HCT116 (cell line): ENCODE measurements at regions not wholly inside any gene's neighbourhood (a gene's known extent, or its start where the extent isn't known, plus 50 kb on each side); places are given as distances from the start of the nearest gene placed in this dataset.
"Not testable (repeated sequence)": the region's sequence is repeated elsewhere in the genome, so short reads cannot be mapped to it uniquely, and the experiment has no call there.

Source experiments
- ATAC-seq: fragments of 200-7000 bp; cut with Tn5 transposase; 2 replicates; pipeline ENCODE4 v1.9.1; 2020; ENCODE audit warnings: mild to moderate bottlenecking, moderate library complexity
- BruUV-seq: library from RNA; stranded (reverse); fragments of 400-500 nt; replicated peaks from 2 replicates; lab custom pipeline; 2021; lab: Mats Ljungman, UMichigan
- CTCF ChIA-PET: fragments of 300-600 bp; sonication (Branson Sonifier 250); formaldehyde crosslinking; loops from one replicate; lab custom pipeline; 2021; ENCODE audit warnings: antibody characterized with exemption; lab: Charles Lee
- POLR2A ChIA-PET: fragments of 300-600, 350-600 bp; sonication (Branson Sonifier 250); formaldehyde crosslinking; loops from one replicate; lab custom pipeline; 2021; ENCODE audit warnings: antibody characterized with exemption; lab: Charles Lee
- RAD21 ChIA-PET, 2 experiments: fragments of 300-600 bp; sonication (Branson Sonifier 250); formaldehyde crosslinking; loops; one replicate each; lab custom pipeline; 2023; ENCODE audit warnings: low total read pairs in 2 of 2; ENCODE audit not compliant: uncharacterized antibody in 2 of 2, unreplicated experiment in 2 of 2, low non-redundant PET in 1 of 2; lab: Charles Lee
- DNase-seq: peaks from one replicate; pipeline ENCODE4 v3.0.0-alpha.2; 2010; ENCODE audit warnings: low read depth, low spot score
- H2AFZ ChIP-seq: fragments of 200-600 bp; shearing (Covaris generic), sonication (generic); 2 replicates; pipeline ENCODE4 v1.6.1; 2017; ENCODE audit warnings: low read depth, mixed run types, mixed read lengths, antibody characterized with exemption, low read length; ENCODE audit not compliant: poor library complexity, severe bottlenecking
- H3K27ac ChIP-seq: 2 replicates; pipeline ENCODE4 v1.5.1; 2012; ENCODE audit warnings: low read depth, low read length
- H3K27me3 ChIP-seq: fragments of 200-600 bp; sonication (generic); 2 replicates; pipeline ENCODE4 v1.6.1; 2016; ENCODE audit warnings: mixed run types, low read length, mixed read lengths; ENCODE audit not compliant: insufficient read depth
- H3K36me3 ChIP-seq, 2 experiments: fragments of 200-500 bp in 1 of 2; fragments of 200-600 bp in 1 of 2; sonication (Bioruptor generic) in 1 of 2; sonication (generic) in 1 of 2; 2 replicates each; pipeline versions ENCODE4 v1.5.1 to v1.6.1; 2014 to 2016; ENCODE audit warnings: low read length in 2 of 2, inconsistent platforms in 1 of 2, mixed read lengths in 1 of 2, mixed run types in 1 of 2; ENCODE audit not compliant: insufficient read depth in 2 of 2, control insufficient read depth in 1 of 2
- H3K4me1 ChIP-seq, 2 experiments: fragments of 200-600 bp in 1 of 2; sonication (generic) in 1 of 2; 2 replicates each; pipeline versions ENCODE4 v1.5.1 to v1.6.1; 2012 to 2017; ENCODE audit warnings: low read length in 2 of 2, inconsistent platforms in 1 of 2, mild to moderate bottlenecking in 1 of 2, mixed read lengths in 1 of 2, mixed run types in 1 of 2, moderate library complexity in 1 of 2; ENCODE audit not compliant: insufficient read depth in 2 of 2, control insufficient read depth in 1 of 2
- H3K4me2 ChIP-seq: fragments of 200-600 bp; sonication (generic); 2 replicates; pipeline ENCODE4 v1.6.1; 2017; ENCODE audit warnings: mixed run types, low read length, mixed read lengths
- H3K4me3 ChIP-seq, 2 experiments: fragments of 200-600 bp in 1 of 2; sonication (generic) in 1 of 2; replicated peaks in 1 of 2; 2 replicates each; pipeline ENCODE4 v1.5.1; 2011 to 2016; ENCODE audit warnings: low read length in 2 of 2, control low read depth in 1 of 2, low read depth in 1 of 2, mild to moderate bottlenecking in 1 of 2, mixed read lengths in 1 of 2, mixed run types in 1 of 2
- H3K79me2 ChIP-seq: fragments of 200-600 bp; sonication (generic); 2 replicates; pipeline ENCODE4 v1.6.1; 2017; ENCODE audit warnings: mild to moderate bottlenecking, mixed run types, low read length, moderate library complexity, mixed read lengths; ENCODE audit not compliant: insufficient read depth
- H3K9ac ChIP-seq: fragments of 200-600 bp; sonication (generic); 2 replicates; pipeline ENCODE4 v1.6.1; 2016; ENCODE audit warnings: low read length, mixed read lengths
- H3K9me2 ChIP-seq: fragments of 200-600 bp; sonication (generic), shearing (Covaris generic); 2 replicates; pipeline ENCODE4 v1.6.1; 2017; ENCODE audit warnings: mixed run types, mild to moderate bottlenecking, moderate library complexity; ENCODE audit not compliant: insufficient read depth
- H3K9me3 ChIP-seq, 2 experiments: fragments of 200-500 bp in 1 of 2; fragments of 200-600 bp in 1 of 2; sonication (Bioruptor generic) in 1 of 2; sonication (generic) in 1 of 2; 2 replicates each; pipeline ENCODE4 v1.6.1; 2014 to 2017; ENCODE audit warnings: low read length in 2 of 2, mixed read lengths in 2 of 2, inconsistent platforms in 1 of 2, low read depth in 1 of 2, mild to moderate bottlenecking in 1 of 2, mixed run types in 1 of 2, moderate library complexity in 1 of 2; ENCODE audit not compliant: control insufficient read depth in 1 of 2, insufficient read depth in 1 of 2
- H4K20me1 ChIP-seq: fragments of 200-600 bp; sonication (generic), shearing (Covaris generic); 2 replicates; pipeline ENCODE4 v1.6.1; 2017; ENCODE audit warnings: mixed run types, mild to moderate bottlenecking, moderate library complexity; ENCODE audit not compliant: insufficient read depth
- ELF1 ChIP-seq: IDR thresholded peaks from 2 replicates; pipeline ENCODE4 v1.6.1; 2012; ENCODE audit warnings: low read depth, borderline replicate concordance
- EZH2 ChIP-seq: fragments of 200-600 bp; sonication (generic); IDR thresholded peaks from 2 replicates; pipeline ENCODE4 v1.6.1; 2017; ENCODE audit warnings: antibody characterized with exemption, mixed run types
- EZH2phosphoT487 ChIP-seq: fragments of 200-600 bp; IDR thresholded peaks from 2 replicates; pipeline ENCODE4 v1.6.1; 2018; ENCODE audit warnings: antibody characterized with exemption, borderline replicate concordance
- POLR2A ChIP-seq: IDR thresholded peaks from 2 replicates; pipeline ENCODE4 v1.7.0; 2011; ENCODE audit warnings: borderline replicate concordance; ENCODE audit not compliant: insufficient read depth, insufficient read length; ENCODE audit errors: extremely low read depth
- RAD21 ChIP-seq: IDR thresholded peaks from 2 replicates; pipeline ENCODE4 v1.6.1; 2012; ENCODE audit warnings: low read depth, mild to moderate bottlenecking
- REST ChIP-seq: IDR thresholded peaks from 2 replicates; pipeline ENCODE4 v1.6.1; 2012; ENCODE audit warnings: low read depth
- SIN3A ChIP-seq: IDR thresholded peaks from 2 replicates; pipeline ENCODE4 v1.6.1; 2012; ENCODE audit warnings: low read depth
- TCF7L2 ChIP-seq: IDR thresholded peaks from 2 replicates; pipeline ENCODE4 v1.7.0; 2011; ENCODE audit warnings: borderline replicate concordance, inconsistent platforms; ENCODE audit not compliant: insufficient read depth, insufficient read length; ENCODE audit errors: extremely low read depth
- YY1 ChIP-seq: IDR thresholded peaks from 2 replicates; pipeline ENCODE4 v1.6.1; 2011; ENCODE audit warnings: low read length, low read depth, moderate library complexity, mild to moderate bottlenecking; ENCODE audit not compliant: insufficient replicate concordance; ENCODE audit errors: extremely low read depth
- ZFX ChIP-seq: fragments of 450-650 bp; IDR thresholded peaks from 2 replicates; pipeline ENCODE4 v1.6.1; 2017
- ZNF274 ChIP-seq: fragments of 200-500 bp; sonication (Bioruptor generic); IDR thresholded peaks from 2 replicates; pipeline ENCODE4 v1.6.1; 2014; ENCODE audit warnings: mild to moderate bottlenecking, low read depth, low read length, inconsistent platforms
- intact Hi-C: fragments of 100-400 bp; cut with micrococcal nuclease; formaldehyde crosslinking; loops from 2 replicates; pipeline ENCODE4 v1.10.0; 2022
- TF ChIP-seq, protein P1 (sequence below): IDR thresholded peaks from 2 replicates; pipeline ENCODE4 v1.6.1; 2012
- TF ChIP-seq, protein P2 (sequence below): IDR thresholded peaks from 2 replicates; pipeline ENCODE4 v1.6.1; 2012

DNA sequence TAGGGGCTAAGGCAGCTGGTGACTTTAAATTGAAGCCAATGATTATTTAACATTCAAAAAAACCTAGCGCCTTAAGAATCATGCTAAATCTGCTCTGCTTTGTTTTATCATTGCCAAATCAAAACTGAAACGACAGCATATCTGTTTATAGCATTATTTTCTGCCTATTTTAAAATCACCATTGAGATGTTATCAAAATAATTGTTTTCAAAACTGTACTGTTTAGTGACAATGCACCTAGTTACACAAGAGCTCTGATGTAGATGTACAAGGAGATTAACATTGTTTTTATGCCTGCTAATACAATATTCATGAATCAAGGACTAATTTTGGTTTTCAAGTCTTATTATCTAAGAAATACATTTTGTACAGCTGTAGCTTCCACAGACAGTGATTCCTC is 1521.3 kb downstream of the AMY1C start:
- ChIA-PET RAD21 (no interaction called here), CTCF (no interaction called here), POLR2A (no interaction called here)
- H3K4me3 ChIP-seq: no peak overlapping the region
- ATAC-seq: no peak
- DNase-seq: no peak
- H3K9me2 ChIP-seq: no peaks in the 10 kb centered on the region
- no peaks in the 10 kb centered on the region for H3K27me3 ChIP-seq
- BruUV-seq: no TSS peak
- no peaks in the 10 kb centered on the region for H3K36me3 ChIP-seq
- H4K20me1 ChIP-seq: no peaks in the 10 kb centered on the region
- no peaks in the 10 kb centered on the region for H3K79me2 ChIP-seq
- TF ChIP-seq EZH2phosphoT487 (no peak), ELF1 (no peak), SIN3A (no peak), YY1 (no peak), TCF7L2 (no peak), ZNF274 (no peak), EZH2 (no peak), ZFX (no peak), REST (no peak), RAD21 (no peak), POLR2A (no peak)
- TF ChIP-seq, protein P1, sequence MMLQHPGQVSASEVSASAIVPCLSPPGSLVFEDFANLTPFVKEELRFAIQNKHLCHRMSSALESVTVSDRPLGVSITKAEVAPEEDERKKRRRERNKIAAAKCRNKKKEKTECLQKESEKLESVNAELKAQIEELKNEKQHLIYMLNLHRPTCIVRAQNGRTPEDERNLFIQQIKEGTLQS: no peak
- TF ChIP-seq, protein P2, sequence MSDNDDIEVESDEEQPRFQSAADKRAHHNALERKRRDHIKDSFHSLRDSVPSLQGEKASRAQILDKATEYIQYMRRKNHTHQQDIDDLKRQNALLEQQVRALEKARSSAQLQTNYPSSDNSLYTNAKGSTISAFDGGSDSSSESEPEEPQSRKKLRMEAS: no peak
- no peak overlapping the region for H3K4me2 ChIP-seq
- no peaks in the 10 kb centered on the region for H3K4me1 ChIP-seq
- H3K27ac ChIP-seq: no peak overlapping the region
- peaks cover 5 to 25% of the 10 kb centered on the region in 2 experiments; a peak in 2 of 4 replicates for H3K9me3 ChIP-seq
- no peak overlapping the region for H2AFZ ChIP-seq
- intact Hi-C loops: no loop called here
- H3K9ac ChIP-seq: no peak overlapping the region

- H3K4me3 ChIP-seq, H2AFZ ChIP-seq, H3K9me2 ChIP-seq, BruUV-seq, H4K20me1 ChIP-seq, H3K79me2 ChIP-seq, H3K36me3 ChIP-seq, CTCF ChIA-PET, H3K4me1 ChIP-seq, POLR2A ChIA-PET, intact Hi-C loops, DNase-seq, ATAC-seq, RAD21 ChIA-PET, H3K4me2 ChIP-seq, H3K27me3 ChIP-seq, H3K27ac ChIP-seq, H3K9ac ChIP-seq: not testable (repeated sequence)
- peaks cover 5 to 25% of the 10 kb centered on the region in 2 experiments; a peak in 2 of 4 replicates for H3K9me3 ChIP-seq
Measured at GRCh38 chr1:105272376-105272775, 1522.7 kb downstream of the AMY1C start.
